ENCODE measurements at regions not wholly inside any gene's neighbourhood (a gene's known extent, or its start where the extent isn't known, plus 50 kb on each side); places are given as distances from the start of the nearest gene placed in this dataset.

DNA sequence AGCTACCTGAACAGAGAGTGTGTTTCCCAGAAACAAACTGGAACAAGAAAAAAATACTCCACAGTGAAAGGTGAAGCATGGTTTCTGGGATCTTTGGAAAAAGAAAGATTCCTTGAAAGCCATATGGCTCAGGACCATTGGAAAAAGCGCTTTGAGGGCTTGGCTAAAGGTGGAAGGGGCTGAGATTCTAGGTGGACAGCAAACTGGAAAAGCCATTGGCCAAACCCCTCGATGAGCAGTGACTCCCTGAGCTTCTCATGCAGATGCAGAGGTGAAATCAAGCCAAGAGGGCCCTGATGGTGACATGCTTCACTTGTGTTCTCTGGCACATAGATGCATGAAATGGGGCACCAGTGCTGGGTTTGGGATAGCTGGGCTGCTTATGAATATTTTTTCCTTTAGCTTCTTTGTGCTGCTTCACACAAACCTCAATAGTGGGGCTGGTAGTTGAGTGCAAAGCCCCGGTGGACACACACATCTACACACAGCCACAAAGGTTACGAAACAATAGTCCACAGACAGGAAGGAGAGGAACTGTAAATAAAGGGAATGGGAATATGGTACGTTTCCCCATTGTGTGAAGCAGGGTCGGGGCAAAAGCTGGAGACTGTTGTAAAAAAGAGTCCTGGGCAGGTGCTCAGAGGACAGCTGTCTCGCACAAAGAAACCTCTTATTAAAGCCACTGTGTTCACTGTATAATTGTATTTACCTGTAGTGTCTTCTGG, 117.8 kb downstream of the FOXA2 start:
- peaks cover 2% of the 10 kb centered on the region; the same call in 1 of the 2 replicates for H3K23me2 ChIP-seq (ENCODE audit: low read depth, low read length)
- H3K4ac ChIP-seq (replicated peaks; ENCODE audit: insufficient read length, low read depth, low read length) = no peak overlapping the region
- H3K4me2 ChIP-seq (ENCODE audit: insufficient read depth in 1 of 2, low read depth in 2 of 2, low read length in 2 of 2) = no peak overlapping the region
- no peak overlapping the region for H2BK5ac ChIP-seq (ENCODE audit: low read depth, low read length)
- no peak overlapping the region for H2BK15ac ChIP-seq (ENCODE audit: low read length)
- no peak overlapping the region for H3K56ac ChIP-seq (replicated peaks; ENCODE audit: insufficient read length, low read depth, low read length)
- H2BK12ac ChIP-seq (ENCODE audit: low read depth, low read length) = no peak overlapping the region
- peaks cover 3 to 8% (median 4%) of the 10 kb centered on the region in 4 experiments for H3K4me1 ChIP-seq (replicated peaks in 1 of 4; ENCODE audit: control insufficient read depth in 3 of 4, insufficient read depth in 4 of 4, low read length in 3 of 4)
- H3K9ac ChIP-seq (replicated peaks in 1 of 4; ENCODE audit: extremely low read depth in 1 of 4, low read depth in 3 of 4, low read length in 3 of 4) = no peak overlapping the region
- H4K91ac ChIP-seq (replicated peaks; ENCODE audit: insufficient read length, low read length) = no peak overlapping the region
- no peak overlapping the region for H2AFZ ChIP-seq (ENCODE audit: low read length)
- WGBS, 2 experiments (ENCODE audit: extremely low coverage in 1 of 2, insufficient coverage in 1 of 2, insufficient read length in 1 of 2, insufficient replicate concordance in 2 of 2, low coverage in 1 of 2, low lambda C conversion rate in 2 of 2, missing lambda C conversion rate in 1 of 2) = 94% methylated on average over 7 of the region's 7 CpGs; no CpG with 5 or more reads in 1 of the 2 experiments
- H3K4me3 ChIP-seq (ENCODE audit: extremely low read depth in 1 of 4, insufficient read depth in 2 of 4, low read depth in 3 of 4, low read length in 4 of 4) = no peak overlapping the region
- DNase-seq (ENCODE audit: low read depth in 1 of 2, low spot score in 2 of 2) (no peak), FAIRE-seq (no peak)
- no peak overlapping the region for H3K27ac ChIP-seq (ENCODE audit: low read depth, low read length)
- ChIA-PET POLR2A (ENCODE audit: partially characterized antibody) (no interaction called here), CTCF (ENCODE audit: partially characterized antibody) (interaction anchor here (1.2 to 1.7 kb wide), 3 partner anchors 14 to 127 kb away, joined by 3 to 5 read pairs (median 3); no protein-coding TSS in a partner anchor)
- H3K36me3 ChIP-seq (ENCODE audit: control insufficient read depth in 2 of 4, insufficient read depth in 4 of 4, low read length in 3 of 4) = no peaks in the 10 kb centered on the region
- no peak overlapping the region for H4K8ac ChIP-seq (ENCODE audit: extremely low read depth, insufficient read depth, low read length)
- no peaks in the 10 kb centered on the region for H3K9me3 ChIP-seq (ENCODE audit: insufficient read depth in 2 of 2, low read depth in 1 of 2, low read length in 1 of 2)
- peaks cover 0 to 2% of the 10 kb centered on the region in 2 experiments for H4K20me1 ChIP-seq (replicated peaks in 1 of 2; ENCODE audit: control insufficient read depth in 1 of 2, insufficient read depth in 2 of 2, low read length in 2 of 2)
- H2BK120ac ChIP-seq (replicated peaks; ENCODE audit: low read depth, low read length) = no peak overlapping the region
- TF ChIP-seq, protein P1, sequence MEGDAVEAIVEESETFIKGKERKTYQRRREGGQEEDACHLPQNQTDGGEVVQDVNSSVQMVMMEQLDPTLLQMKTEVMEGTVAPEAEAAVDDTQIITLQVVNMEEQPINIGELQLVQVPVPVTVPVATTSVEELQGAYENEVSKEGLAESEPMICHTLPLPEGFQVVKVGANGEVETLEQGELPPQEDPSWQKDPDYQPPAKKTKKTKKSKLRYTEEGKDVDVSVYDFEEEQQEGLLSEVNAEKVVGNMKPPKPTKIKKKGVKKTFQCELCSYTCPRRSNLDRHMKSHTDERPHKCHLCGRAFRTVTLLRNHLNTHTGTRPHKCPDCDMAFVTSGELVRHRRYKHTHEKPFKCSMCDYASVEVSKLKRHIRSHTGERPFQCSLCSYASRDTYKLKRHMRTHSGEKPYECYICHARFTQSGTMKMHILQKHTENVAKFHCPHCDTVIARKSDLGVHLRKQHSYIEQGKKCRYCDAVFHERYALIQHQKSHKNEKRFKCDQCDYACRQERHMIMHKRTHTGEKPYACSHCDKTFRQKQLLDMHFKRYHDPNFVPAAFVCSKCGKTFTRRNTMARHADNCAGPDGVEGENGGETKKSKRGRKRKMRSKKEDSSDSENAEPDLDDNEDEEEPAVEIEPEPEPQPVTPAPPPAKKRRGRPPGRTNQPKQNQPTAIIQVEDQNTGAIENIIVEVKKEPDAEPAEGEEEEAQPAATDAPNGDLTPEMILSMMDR (IDR thresholded peaks at IDR 0.05; ENCODE audit: control extremely low read depth in 1 of 3, insufficient read depth in 1 of 3, low read depth in 1 of 3, low read length in 3 of 3) = no peak
- no peak for TF ChIP-seq YY1 (IDR thresholded peaks at IDR 0.05; ENCODE audit: low read depth, low read length)
- TF ChIP-seq, protein P2, sequence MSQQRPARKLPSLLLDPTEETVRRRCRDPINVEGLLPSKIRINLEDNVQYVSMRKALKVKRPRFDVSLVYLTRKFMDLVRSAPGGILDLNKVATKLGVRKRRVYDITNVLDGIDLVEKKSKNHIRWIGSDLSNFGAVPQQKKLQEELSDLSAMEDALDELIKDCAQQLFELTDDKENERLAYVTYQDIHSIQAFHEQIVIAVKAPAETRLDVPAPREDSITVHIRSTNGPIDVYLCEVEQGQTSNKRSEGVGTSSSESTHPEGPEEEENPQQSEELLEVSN (IDR thresholded peaks at IDR 0.05) = no peak
- TF ChIP-seq JUND (IDR thresholded peaks at IDR 0.05; ENCODE audit: low read length) = no peak
- no peak for TF ChIP-seq POLR2AphosphoS5 (IDR thresholded peaks at IDR 0.05; ENCODE audit: low read depth, low read length)
- TF ChIP-seq SIN3A (conservative IDR thresholded peaks at IDR 0.05 in 1 of 2, IDR thresholded peaks at IDR 0.05 in 1 of 2; ENCODE audit: low read depth in 1 of 2, low read length in 2 of 2) = no peak
- no peak overlapping the region for H3K14ac ChIP-seq (ENCODE audit: insufficient read length)
- no peak overlapping the region for H2AK5ac ChIP-seq (ENCODE audit: low read depth, low read length)
- peaks cover 0 to 17% (median 7%) of the 10 kb centered on the region in 4 experiments; a peak in 4 of 7 replicates for H3K27me3 ChIP-seq (replicated peaks in 1 of 4; ENCODE audit: control insufficient read depth in 3 of 4, extremely low read depth in 1 of 4, insufficient read depth in 3 of 4, low read length in 3 of 4)
- H4K5ac ChIP-seq (ENCODE audit: insufficient read length, low read depth, low read length) = no peak overlapping the region
- H3K18ac ChIP-seq (ENCODE audit: extremely low read depth, low read length) = no peak overlapping the region
- no peaks in the 10 kb centered on the region for H3K79me1 ChIP-seq (ENCODE audit: low read depth, low read length)
- H3K79me2 ChIP-seq (ENCODE audit: control insufficient read depth in 1 of 2, insufficient read depth in 2 of 2, low read length in 2 of 2) = no peaks in the 10 kb centered on the region
- no peak overlapping the region for H3K23ac ChIP-seq (ENCODE audit: insufficient read length)
- no peak overlapping the region for H2BK20ac ChIP-seq (ENCODE audit: low read length)

Measured in H1 (cell line).